Forelimb muscle (tissue), 1 donor: ENCODE measurements at regions not wholly inside any gene's neighbourhood (a gene's known extent, or its start where the extent isn't known, plus 50 kb on each side); places are given as distances from the start of the nearest gene placed in this dataset.
A peak's percentile ranks its signal among the peaks of the same experiment; 100 is the strongest.

Source experiments
- DNase-seq: peaks from one replicate; pipeline ENCODE4 v3.0.0-alpha.2; 2013; ENCODE audit warnings: low read depth

- DNase-seq: no peak
These were observed 55.2 kb downstream of the FOS start for GRCh38 chr14:75333606-75334548.

GRCh38 chr14:75334549-75335051, 56.0 kb downstream of the FOS start:
- DNase-seq: no peak

GRCh38 chr14:75335571-75335970, 56.9 kb downstream of the FOS start:
- DNase-seq: no peak

GRCh38 chr14:75338398-75338797, 59.8 kb downstream of the FOS start:
- no peak for DNase-seq

- no peak for DNase-seq
These were observed 60.4 kb downstream of the FOS start for GRCh38 chr14:75339059-75339458.

- DNase-seq: no peak
These were observed 62.3 kb downstream of the FOS start for GRCh38 chr14:75340921-75341320.

GRCh38 chr14:75341620-75342019, 63.0 kb downstream of the FOS start:
- DNase-seq: no peak

- DNase-seq: no peak
These were observed 64.4 kb downstream of the FOS start for GRCh38 chr14:75342762-75343599.

- no peak for DNase-seq
These were observed 65.3 kb downstream of the FOS start for GRCh38 chr14:75343911-75344310.

- DNase-seq: no peak
These were observed 65.8 kb downstream of the FOS start for GRCh38 chr14:75344411-75344810.

- no peak for DNase-seq
These were observed 72.0 kb downstream of the FOS start for GRCh38 chr14:75350505-75351060.

- no peak for DNase-seq
These were observed 68.7 kb upstream of the JDP2 start for GRCh38 chr14:75359098-75359497.

- no peak for DNase-seq
These were observed 66.8 kb upstream of the JDP2 start for GRCh38 chr14:75361041-75361440.

- DNase-seq: no peak
These were observed 65.9 kb upstream of the JDP2 start for GRCh38 chr14:75361751-75362433.

GRCh38 chr14:75363130-75363529, 64.7 kb upstream of the JDP2 start:
- DNase-seq: no peak

- peak; percentile 17 for DNase-seq
These were observed 64.1 kb upstream of the JDP2 start for GRCh38 chr14:75363570-75364227.

GRCh38 chr14:75365116-75365515, 62.7 kb upstream of the JDP2 start:
- no peak for DNase-seq

- no peak for DNase-seq
These were observed 60.9 kb upstream of the JDP2 start for GRCh38 chr14:75366963-75367362.

GRCh38 chr14:75368333-75368732, 59.5 kb upstream of the JDP2 start:
- no peak for DNase-seq

GRCh38 chr14:75369506-75369905, 58.3 kb upstream of the JDP2 start:
- peak; percentile 24 for DNase-seq
